Pancreas (tissue), 10 donors: ENCODE measurements at regions not wholly inside any gene's neighbourhood (a gene's known extent, or its start where the extent isn't known, plus 50 kb on each side); places are given as distances from the start of the nearest gene placed in this dataset.

Experiments
- ATAC-seq, 4 donors: fragments of 200-7000 bp; cut with Tn5 transposase; one replicate each; pipeline versions ENCODE4 v1.8.0 to v1.9.1; 2020; ENCODE audit warnings: mild to moderate bottlenecking in 4 of 4, moderate library complexity in 4 of 4
- DNase-seq, 6 donors: peaks; one replicate each; pipeline ENCODE4 v3.0.0-alpha.2; 2020
- FAIRE-seq: peaks from 2 replicates; lab custom pipeline; 2012; peaks lifted over from hg19 to GRCh38; lab: Jason Lieb, UNC
- H3K27ac ChIP-seq, 4 donors: fragments of 200-600 bp; sonication (generic); 1 replicate in 3 of 4; 2 replicates in 1 of 4; pipeline versions ENCODE4 v1.5.0 to v1.8.0; 2020
- H3K27me3 ChIP-seq, 4 donors: fragments of 200-600 bp; one replicate each; pipeline ENCODE4 v1.8.0; 2021
- H3K36me3 ChIP-seq, 3 donors: fragments of 200-600 bp; sonication (generic) in 1 of 3; one replicate each; pipeline versions ENCODE4 v1.5.0 to v1.8.0; 2020 to 2021
- H3K4me1 ChIP-seq, 3 donors: fragments of 200-600 bp; one replicate each; pipeline ENCODE4 v1.8.0; 2021
- H3K4me3 ChIP-seq, 4 donors: fragments of 200-600 bp; sonication (generic) in 2 of 4; one replicate each; pipeline versions ENCODE4 v1.5.0 to v1.8.0; 2020 to 2021
- H3K9me3 ChIP-seq, 4 donors: fragments of 200-600 bp; one replicate each; pipeline ENCODE4 v1.8.0; 2021
- CTCF ChIP-seq, 4 donors: fragments of 200-600 bp; sonication (generic) in 3 of 4; IDR thresholded peaks; one replicate each; pipeline versions ENCODE4 v1.5.0 to v1.8.0; 2021; ENCODE audit warnings: antibody characterized with exemption in 4 of 4
- WGBS, 2 donors: extraction: QIAGEN DNeasy Blood & Tissue Kit; methylation state at CpG; one replicate each; pipeline ENCODE4 v1.1.7; 2013; 5-methylcytosine and 5-hydroxymethylcytosine counted together
- intact Hi-C, 3 donors: fragments of 100-400 bp; cut with DNase I; formaldehyde crosslinking; loops; one replicate each; pipeline versions ENCODE4 v1.11.1 to v1.14.2; 2022
- donor health status: healthy with polysubstance abuse.
- donor health status: DM: no; HTN: no; CAD: no; lungs with moderate emphysema.
- donor health status: DM: no; HTN: no; CAD: no.
- donor health status: control.
- donor health status: control.
- donor health status: Bipolar disorder and iron deficiency.
- donor health status: DM: yes; HTN: yes; CAD: no.
- donor health status: DM: no; HTN: no; CAD: no.
- donor health status: DM: no; HTN: no; CAD: no.
- donor health status: DM: yes; HTN: yes; CAD: no.

DNA sequence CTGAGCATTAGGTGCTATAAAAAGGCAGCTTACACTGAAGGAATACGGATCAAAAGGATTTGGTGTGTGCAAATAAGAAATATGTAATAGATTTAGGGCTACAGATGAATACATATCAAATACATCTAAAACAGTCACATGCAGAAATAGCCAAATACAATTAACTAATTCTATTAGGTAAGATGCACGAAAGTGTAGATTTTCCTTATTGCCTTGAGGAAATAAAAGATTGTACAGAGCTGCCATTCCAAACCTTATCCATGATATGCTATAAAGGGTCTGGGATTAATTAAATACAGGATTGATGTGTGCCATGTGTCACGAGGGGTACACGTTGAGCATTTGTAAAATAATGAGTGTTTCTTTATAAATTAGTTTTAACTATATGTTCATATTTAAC lies 107.0 kb upstream of the ELOVL6 start:
- no peaks in the 10 kb centered on the region for H3K36me3 ChIP-seq
- no peak for ATAC-seq
- no peak for FAIRE-seq
- TF ChIP-seq CTCF (IDR thresholded peaks at IDR 0.05): no peak
- H3K27ac ChIP-seq: no peak overlapping the region
- no peaks in the 10 kb centered on the region for H3K9me3 ChIP-seq
- WGBS, 2 donors: 66 to 74% methylated on average over 4 of the region's 4 CpGs
- no peak for DNase-seq
- H3K27me3 ChIP-seq: no peaks in the 10 kb centered on the region
- no peaks in the 10 kb centered on the region for H3K4me1 ChIP-seq
- H3K4me3 ChIP-seq: no peak overlapping the region
- intact Hi-C loops: no loop called here

GRCh38 chr4:110296892-110297291 lies 98.5 kb upstream of the ELOVL6 start:
- ATAC-seq (no peak), FAIRE-seq (no peak)
- TF ChIP-seq CTCF (IDR thresholded peaks at IDR 0.05): no peak

GRCh38 chr4:110294165-110294564 lies 95.8 kb upstream of the ELOVL6 start:
- Histone ChIP-seq H3K27ac (no peak overlapping the region), H3K36me3 (no peaks in the 10 kb centered on the region), H3K9me3 (no peaks in the 10 kb centered on the region), H3K4me3 (no peak overlapping the region), H3K27me3 (no peaks in the 10 kb centered on the region), H3K4me1 (no peaks in the 10 kb centered on the region)
- DNase-seq: no peak
- no peak for TF ChIP-seq CTCF (IDR thresholded peaks at IDR 0.05)
- ATAC-seq: no peak
- WGBS, 2 donors: 69 to 70% methylated on average over 7 of the region's 7 CpGs
- intact Hi-C loops: no loop called here
- no peak for FAIRE-seq

More at GRCh38 chr4:110296892-110297291, 98.5 kb upstream of the ELOVL6 start:
- Histone ChIP-seq H3K27ac (no peak overlapping the region), H3K27me3 (no peaks in the 10 kb centered on the region), H3K4me1 (no peaks in the 10 kb centered on the region), H3K9me3 (no peaks in the 10 kb centered on the region), H3K4me3 (no peak overlapping the region), H3K36me3 (no peaks in the 10 kb centered on the region)
- 55 to 74% methylated on average over 2 of the region's 2 CpGs for WGBS, 2 donors
- intact Hi-C loops: no loop called here
- DNase-seq: no peak

GRCh38 chr4:110292994-110293744 lies 94.8 kb upstream of the ELOVL6 start:
- Histone ChIP-seq H3K27me3 (no peaks in the 10 kb centered on the region), H3K9me3 (no peaks in the 10 kb centered on the region), H3K4me3 (no peak overlapping the region), H3K36me3 (no peaks in the 10 kb centered on the region), H3K27ac (no peak overlapping the region), H3K4me1 (no peaks in the 10 kb centered on the region)
- FAIRE-seq: no peak
- ATAC-seq: no peak
- intact Hi-C loops: no loop called here
- TF ChIP-seq CTCF (IDR thresholded peaks at IDR 0.05): no peak
- WGBS, 2 donors: 85 to 91% methylated on average over 23 of the region's 23 CpGs
- no peak for DNase-seq

GRCh38 chr4:110290511-110290910 lies 92.1 kb upstream of the ELOVL6 start:
- WGBS, 2 donors: 60 to 67% methylated on average over 1 of the region's 1 CpG
- H3K27ac ChIP-seq: no peak overlapping the region
- no peaks in the 10 kb centered on the region for H3K36me3 ChIP-seq
- intact Hi-C loops: no loop called here
- no peak for FAIRE-seq
- no peaks in the 10 kb centered on the region for H3K4me1 ChIP-seq
- no peaks in the 10 kb centered on the region for H3K9me3 ChIP-seq
- no peak for DNase-seq
- no peak for TF ChIP-seq CTCF (IDR thresholded peaks at IDR 0.05)
- no peak for ATAC-seq
- H3K27me3 ChIP-seq: no peaks in the 10 kb centered on the region
- H3K4me3 ChIP-seq: no peak overlapping the region
